ENCODE measurements at regions not wholly inside any gene's neighbourhood (a gene's known extent, or its start where the extent isn't known, plus 50 kb on each side); places are given as distances from the start of the nearest gene placed in this dataset.
"Not testable (repeated sequence)": the region's sequence is repeated elsewhere in the genome, so short reads cannot be mapped to it uniquely, and the experiment has no call there.

GRCh38 chr9:39463696-39464095 is 108.2 kb downstream of the SPATA31A1 start:
- H3K27ac ChIP-seq = peak overlapping the region; percentile 37; the same call in 1 of the 2 replicates

- H3K27ac ChIP-seq = peak overlapping the region; percentile 37; the same call in 1 of the 2 replicates
Measured at GRCh38 chr9:39464122-39464777, 108.8 kb downstream of the SPATA31A1 start.

- H3K27ac ChIP-seq = not testable (repeated sequence)
Measured at GRCh38 chr9:39474499-39474898, 119.0 kb downstream of the SPATA31A1 start.

- H3K27ac ChIP-seq = not testable (repeated sequence)
Measured at GRCh38 chr9:39483073-39483472, 127.6 kb downstream of the SPATA31A1 start.

- H3K27ac ChIP-seq = not testable (repeated sequence)
Measured at GRCh38 chr9:39483880-39484279, 128.4 kb downstream of the SPATA31A1 start.

- not testable (repeated sequence) for H3K27ac ChIP-seq
Measured at GRCh38 chr9:39484292-39484691, 128.8 kb downstream of the SPATA31A1 start.

GRCh38 chr9:39487477-39487876 is 132.0 kb downstream of the SPATA31A1 start:
- H3K27ac ChIP-seq = not testable (repeated sequence)

GRCh38 chr9:39496248-39496647 is 140.8 kb downstream of the SPATA31A1 start:
- H3K27ac ChIP-seq = not testable (repeated sequence)

- H3K27ac ChIP-seq = not testable (repeated sequence)
Measured at GRCh38 chr9:39503178-39503577, 147.7 kb downstream of the SPATA31A1 start.

GRCh38 chr9:39527387-39528029 is 172.0 kb downstream of the SPATA31A1 start:
- H3K27ac ChIP-seq = not testable (repeated sequence)

- not testable (repeated sequence) for H3K27ac ChIP-seq
Measured at GRCh38 chr9:39532597-39532996, 177.1 kb downstream of the SPATA31A1 start.

GRCh38 chr9:39533001-39533762 is 177.7 kb downstream of the SPATA31A1 start:
- H3K27ac ChIP-seq = not testable (repeated sequence)

GRCh38 chr9:39533763-39534548 is 178.5 kb downstream of the SPATA31A1 start:
- H3K27ac ChIP-seq = not testable (repeated sequence)

- not testable (repeated sequence) for H3K27ac ChIP-seq
Measured at GRCh38 chr9:39534897-39535296, 179.4 kb downstream of the SPATA31A1 start.

- H3K27ac ChIP-seq = not testable (repeated sequence)
Measured at GRCh38 chr9:39542157-39542556, 186.7 kb downstream of the SPATA31A1 start.

- H3K27ac ChIP-seq = not testable (repeated sequence)
Measured at GRCh38 chr9:39545079-39545478, 189.6 kb downstream of the SPATA31A1 start.

- not testable (repeated sequence) for H3K27ac ChIP-seq
Measured at GRCh38 chr9:39550573-39550972, 195.1 kb downstream of the SPATA31A1 start.

- H3K27ac ChIP-seq = not testable (repeated sequence)
Measured at GRCh38 chr9:39551544-39551943, 196.1 kb downstream of the SPATA31A1 start.

GRCh38 chr9:39552242-39552881 is 196.9 kb downstream of the SPATA31A1 start:
- H3K27ac ChIP-seq = not testable (repeated sequence)

- not testable (repeated sequence) for H3K27ac ChIP-seq
Measured at GRCh38 chr9:39554352-39554751, 198.9 kb downstream of the SPATA31A1 start.
